Stimulated activated naive CD8-positive, alpha-beta T cell treated with anti-CD3 and anti-CD28 coated beads, Interleukin-15, amount 100 ng/mL, for 72 hours (primary cell): ENCODE measurements at regions not wholly inside any gene's neighbourhood (a gene's known extent, or its start where the extent isn't known, plus 50 kb on each side); places are given as distances from the start of the nearest gene placed in this dataset.

ENCODE experiments used
- ATAC-seq: fragments of 150-1000 bp; cut with Tn5 transposase; 2 replicates; pipeline ENCODE4 v1.10.0; 2021; ENCODE audit warnings: mild to moderate bottlenecking, moderate library complexity
- DNase-seq, 2 donors: peaks; one replicate each; pipeline ENCODE4 v3.0.0; 2021 to 2022
- H3K27ac Mint-ChIP-seq, 2 donors: one replicate each; pipeline ENCODE4 v1.8.0; 2022; ENCODE audit warnings: mild to moderate bottlenecking in 2 of 2, mixed read lengths in 2 of 2, moderate library complexity in 2 of 2
- H3K27me3 Mint-ChIP-seq: one replicate; pipeline ENCODE4 v1.8.0; 2022; ENCODE audit warnings: mixed read lengths
- H3K4me1 Mint-ChIP-seq: one replicate; pipeline ENCODE4 v1.8.0; 2022; ENCODE audit warnings: mild to moderate bottlenecking, mixed read lengths
- H3K4me3 Mint-ChIP-seq, 2 donors: one replicate each; pipeline ENCODE4 v1.8.0; 2022; ENCODE audit warnings: mild to moderate bottlenecking in 2 of 2, mixed read lengths in 2 of 2, moderate library complexity in 1 of 2
- H3K9me3 Mint-ChIP-seq, 2 donors: one replicate each; pipeline ENCODE4 v1.8.0; 2022; ENCODE audit warnings: mixed read lengths in 2 of 2

DNA sequence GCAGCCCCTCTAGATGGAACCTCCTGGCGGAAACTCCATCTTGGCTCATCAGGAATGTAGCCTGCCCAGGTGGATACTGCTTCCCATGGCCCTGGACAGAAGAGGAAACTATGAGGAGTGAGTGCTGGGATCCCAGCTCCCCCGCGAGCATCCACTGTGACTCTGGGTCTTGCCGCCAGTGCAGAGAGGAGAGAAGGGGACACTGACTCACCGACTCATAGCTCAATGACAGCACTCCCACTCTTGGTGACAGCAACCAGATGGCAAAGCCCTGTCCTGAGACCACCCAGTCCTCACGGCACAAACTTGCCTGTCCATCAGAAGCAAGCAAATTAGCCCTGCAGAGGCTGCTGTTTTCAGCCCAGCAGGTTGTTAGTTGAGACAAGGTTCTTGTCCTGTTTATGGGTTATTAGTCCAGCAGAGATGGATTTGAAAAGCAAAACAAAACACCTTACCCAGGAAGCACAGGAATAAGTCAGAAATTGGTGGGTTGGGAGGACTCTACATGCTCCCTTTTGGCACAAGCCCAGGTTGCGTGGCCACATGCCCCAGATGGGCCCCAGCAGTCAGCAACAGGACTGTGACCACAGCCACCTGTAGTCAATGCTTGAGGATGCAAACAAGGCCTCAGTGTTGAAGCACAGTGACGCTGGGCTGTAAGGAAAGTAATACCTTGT lies 111.5 kb upstream of the GLI2 start:
- DNase-seq (no peak), ATAC-seq (no peak)
- Mint-ChIP-seq H3K4me1 (no peaks in the 10 kb centered on the region), H3K27ac (no peak overlapping the region), H3K9me3 (no peaks in the 10 kb centered on the region), H3K4me3 (no peak overlapping the region), H3K27me3 (peaks cover 10% of the 10 kb centered on the region)

GRCh38 chr2:120624738-120625446 lies 110.8 kb upstream of the GLI2 start:
- no peak overlapping the region for H3K4me3 Mint-ChIP-seq
- no peaks in the 10 kb centered on the region for H3K9me3 Mint-ChIP-seq
- ATAC-seq (no peak), DNase-seq (no peak)
- peaks cover 10% of the 10 kb centered on the region for H3K27me3 Mint-ChIP-seq
- no peaks in the 10 kb centered on the region for H3K4me1 Mint-ChIP-seq
- peak overlapping the region in 1 of 2 donors; percentile 32 for H3K27ac Mint-ChIP-seq

DNA sequence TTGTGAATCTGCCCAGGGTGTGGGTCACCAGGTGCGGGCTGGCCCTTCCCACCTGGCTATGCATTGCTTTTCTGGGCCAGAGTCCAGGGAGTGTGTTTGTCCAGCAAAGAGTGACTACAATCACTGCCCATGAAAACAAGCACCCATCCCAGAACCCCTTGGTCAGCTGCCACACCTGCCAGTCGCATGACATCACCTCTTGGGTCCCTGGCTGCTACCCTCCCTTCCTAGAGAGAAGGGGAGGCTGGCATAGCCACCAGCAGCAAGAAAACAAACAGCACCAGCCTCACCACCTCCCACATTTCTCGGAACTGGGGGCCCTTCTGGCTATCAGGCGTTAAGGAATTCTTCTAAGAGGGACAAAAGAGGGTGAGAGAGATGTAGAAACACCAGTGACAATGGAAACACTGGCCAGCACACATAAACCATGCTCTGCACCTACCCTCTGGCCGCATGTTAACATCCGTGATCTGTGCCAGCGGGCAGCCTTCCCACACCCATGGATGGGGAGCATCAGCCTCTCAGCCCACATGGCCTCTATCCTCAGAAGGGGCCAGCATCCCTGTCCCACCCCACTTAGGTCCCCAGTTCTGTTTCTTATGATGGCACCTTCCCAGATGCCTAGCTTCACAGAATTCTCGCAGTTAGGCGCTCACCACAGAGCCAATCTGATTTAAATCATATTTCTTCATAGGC lies 109.7 kb upstream of the GLI2 start:
- no peak for ATAC-seq
- H3K27me3 Mint-ChIP-seq: peaks cover 10% of the 10 kb centered on the region
- no peaks in the 10 kb centered on the region for H3K4me1 Mint-ChIP-seq
- peak overlapping the region in 1 of 2 donors; percentile 22 for H3K27ac Mint-ChIP-seq
- H3K4me3 Mint-ChIP-seq: no peak overlapping the region
- no peaks in the 10 kb centered on the region for H3K9me3 Mint-ChIP-seq
- no peak for DNase-seq

DNA sequence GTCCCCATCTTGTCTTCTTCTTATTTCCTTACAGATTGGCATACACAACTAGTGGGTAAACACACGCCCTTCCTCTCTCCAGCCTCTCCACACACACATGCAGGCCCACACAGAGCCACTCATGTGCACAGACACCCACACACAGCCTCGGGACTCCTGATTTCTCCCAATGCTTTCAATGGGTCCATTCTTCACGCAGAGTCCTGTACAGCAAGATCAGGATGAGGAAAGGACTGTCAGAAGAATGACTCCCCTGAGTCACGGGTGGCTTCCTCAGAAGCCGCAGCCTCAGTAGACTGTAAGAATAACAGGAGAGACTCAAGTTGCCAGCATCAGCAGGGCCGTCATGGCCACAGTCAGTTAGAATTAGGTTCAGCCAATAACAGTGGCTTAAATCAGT lies 109.1 kb upstream of the GLI2 start:
- no peak for DNase-seq
- no peak for ATAC-seq

DNA sequence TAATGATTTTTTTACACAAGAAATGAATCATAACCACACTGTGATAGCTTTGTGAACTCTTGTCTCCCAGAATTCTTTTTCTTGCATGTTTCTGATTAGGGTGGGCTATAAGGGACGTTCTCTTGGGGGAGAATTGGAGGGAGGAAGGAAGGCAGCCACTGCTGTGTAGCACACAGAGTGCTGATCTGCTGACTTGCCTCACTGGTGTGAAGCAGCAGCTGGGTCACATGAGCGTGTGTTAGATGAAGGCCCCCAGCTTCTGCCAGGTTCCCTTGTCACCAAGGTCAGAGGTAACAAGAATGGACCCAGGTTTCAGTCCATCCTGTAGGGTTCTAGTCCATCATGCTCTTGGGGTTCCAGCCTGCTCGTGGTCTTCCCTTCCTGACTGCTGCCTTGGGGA lies 107.4 kb upstream of the GLI2 start:
- DNase-seq (no peak), ATAC-seq (no peak)
- Mint-ChIP-seq H3K9me3 (no peaks in the 10 kb centered on the region), H3K4me3 (no peak overlapping the region), H3K27me3 (peaks cover 10% of the 10 kb centered on the region), H3K27ac (peak overlapping the region in 1 of 2 donors; percentile 9), H3K4me1 (no peaks in the 10 kb centered on the region)

More for the DNA sequence above, 109.1 kb upstream of the GLI2 start:
- peaks cover 10% of the 10 kb centered on the region for H3K27me3 Mint-ChIP-seq
- no peak overlapping the region for H3K4me3 Mint-ChIP-seq
- H3K4me1 Mint-ChIP-seq: no peaks in the 10 kb centered on the region
- no peaks in the 10 kb centered on the region for H3K9me3 Mint-ChIP-seq
- peak overlapping the region in 1 of 2 donors; percentile 22 for H3K27ac Mint-ChIP-seq

DNA sequence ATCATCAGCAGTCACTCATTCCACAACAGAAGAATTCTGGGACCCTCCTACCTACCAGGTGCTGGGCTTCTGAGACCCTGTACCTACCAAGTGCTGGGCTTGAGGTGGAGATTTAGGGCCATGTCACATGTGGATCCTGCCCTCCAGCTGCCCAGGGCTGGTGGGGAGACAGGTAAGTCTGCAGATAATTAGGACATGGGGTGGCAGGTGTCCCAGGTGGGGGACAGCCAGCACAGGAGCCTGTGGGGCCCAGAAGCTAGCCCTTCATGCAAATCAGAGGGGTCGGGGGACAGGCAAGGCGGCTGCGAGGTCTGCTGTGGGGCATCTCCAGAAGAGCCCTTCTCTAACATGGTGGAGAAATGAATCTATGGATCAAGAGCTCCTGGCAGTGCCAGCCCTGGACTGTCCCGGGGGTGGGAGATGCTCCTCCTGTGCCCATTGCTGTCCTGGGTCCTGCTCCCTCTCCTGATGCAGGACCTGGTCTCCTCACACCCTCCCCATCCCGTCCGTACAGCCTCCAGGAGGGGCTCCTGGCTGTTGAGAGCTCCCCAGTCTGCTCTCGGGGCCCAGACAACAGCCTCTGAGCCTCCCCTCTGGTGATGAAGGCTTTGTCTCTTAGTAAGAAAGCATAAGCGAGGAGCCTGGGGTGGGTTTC lies 106.3 kb upstream of the GLI2 start:
- Mint-ChIP-seq H3K27me3 (peaks cover 10% of the 10 kb centered on the region), H3K4me1 (no peaks in the 10 kb centered on the region), H3K27ac (no peak overlapping the region)

GRCh38 chr2:120630031-120630701 lies 105.5 kb upstream of the GLI2 start:
- H3K4me3 Mint-ChIP-seq: no peak overlapping the region
- DNase-seq (no peak), ATAC-seq (no peak)
- H3K9me3 Mint-ChIP-seq: no peaks in the 10 kb centered on the region
- no peaks in the 10 kb centered on the region for H3K4me1 Mint-ChIP-seq
- no peak overlapping the region for H3K27ac Mint-ChIP-seq
- H3K27me3 Mint-ChIP-seq: peaks cover 6% of the 10 kb centered on the region

More for the DNA sequence above, 106.3 kb upstream of the GLI2 start:
- DNase-seq (no peak), ATAC-seq (no peak)
- Mint-ChIP-seq H3K9me3 (no peaks in the 10 kb centered on the region), H3K4me3 (no peak overlapping the region)

DNA sequence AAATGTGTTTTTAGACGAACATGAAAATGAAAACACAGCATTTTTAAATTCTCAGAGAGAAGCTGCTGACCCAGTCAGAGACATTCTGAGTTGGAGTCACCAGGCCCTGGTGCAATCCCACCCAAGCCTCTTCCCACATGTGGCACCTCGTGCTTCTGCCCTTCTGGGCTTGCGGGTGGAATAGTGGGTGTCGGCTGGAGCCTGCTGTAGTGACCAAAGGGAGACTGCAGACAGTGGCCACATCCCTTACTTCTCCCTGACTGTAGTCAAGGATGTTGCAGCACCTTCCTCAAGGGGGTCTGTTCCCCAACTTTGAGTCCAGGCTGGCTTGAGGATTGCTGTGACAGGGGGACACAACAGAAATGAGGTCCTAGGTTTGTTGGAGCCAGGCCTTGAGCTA lies 104.4 kb upstream of the GLI2 start:
- Mint-ChIP-seq H3K27me3 (no peaks in the 10 kb centered on the region), H3K4me1 (no peaks in the 10 kb centered on the region), H3K4me3 (no peak overlapping the region), H3K27ac (no peak overlapping the region), H3K9me3 (no peaks in the 10 kb centered on the region)
- ATAC-seq: no peak
- no peak for DNase-seq

DNA sequence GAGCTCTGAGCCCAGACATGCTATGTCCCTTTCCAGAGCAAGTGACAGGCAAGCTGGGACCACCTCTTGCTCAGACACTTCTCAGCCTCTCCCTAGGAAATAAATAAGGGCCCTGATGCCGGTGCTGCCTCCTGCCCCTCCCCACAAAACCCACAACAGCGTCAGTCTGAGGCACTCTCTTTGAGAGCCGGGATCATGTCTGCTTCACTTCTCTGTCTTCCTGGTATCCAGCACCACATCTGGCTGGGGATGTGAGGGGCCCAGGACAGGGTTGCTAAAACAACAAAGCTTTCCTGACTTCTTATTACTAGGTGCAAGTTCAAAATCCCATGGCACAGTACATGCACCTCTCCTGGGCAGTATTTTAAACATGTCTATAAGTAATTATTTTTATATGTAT lies 103.9 kb upstream of the GLI2 start:
- peak; percentile 5 for ATAC-seq
- Mint-ChIP-seq H3K27me3 (no peaks in the 10 kb centered on the region), H3K27ac (peak overlapping the region in 1 of 2 donors; percentile 13), H3K9me3 (no peaks in the 10 kb centered on the region), H3K4me1 (no peaks in the 10 kb centered on the region), H3K4me3 (no peak overlapping the region)
- DNase-seq: no peak

GRCh38 chr2:120632796-120633646 lies 102.6 kb upstream of the GLI2 start:
- no peak overlapping the region for H3K27ac Mint-ChIP-seq
- no peaks in the 10 kb centered on the region for H3K9me3 Mint-ChIP-seq
- no peak overlapping the region for H3K4me3 Mint-ChIP-seq
- DNase-seq (no peak), ATAC-seq (no peak)
- no peaks in the 10 kb centered on the region for H3K27me3 Mint-ChIP-seq
- no peaks in the 10 kb centered on the region for H3K4me1 Mint-ChIP-seq

GRCh38 chr2:120634533-120634932 lies 101.1 kb upstream of the GLI2 start:
- ATAC-seq: no peak
- no peaks in the 10 kb centered on the region for H3K27me3 Mint-ChIP-seq

DNA sequence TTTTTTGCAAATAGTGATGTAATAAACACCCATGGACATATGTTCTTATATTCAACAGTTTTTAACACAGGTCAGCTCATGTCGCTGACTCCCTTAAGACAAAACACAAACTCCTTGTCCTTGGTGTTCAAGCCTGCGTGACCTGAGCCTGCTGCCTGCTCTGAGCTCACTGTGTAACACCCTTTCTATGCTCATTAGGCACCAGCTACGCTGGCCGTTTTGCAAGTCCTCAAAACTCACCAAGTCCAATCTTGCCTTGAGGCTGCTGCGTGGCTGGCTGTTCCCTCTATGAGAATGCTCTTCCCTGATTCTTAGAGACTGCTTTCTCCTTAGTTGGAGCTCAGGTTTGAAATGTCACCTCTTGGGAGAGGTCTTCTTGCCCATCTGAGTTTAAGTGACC lies 100.5 kb upstream of the GLI2 start:
- Mint-ChIP-seq H3K4me1 (no peaks in the 10 kb centered on the region), H3K4me3 (no peak overlapping the region), H3K9me3 (no peaks in the 10 kb centered on the region), H3K27ac (no peak overlapping the region), H3K27me3 (no peaks in the 10 kb centered on the region)
- DNase-seq (no peak), ATAC-seq (no peak)

More at GRCh38 chr2:120634533-120634932, 101.1 kb upstream of the GLI2 start:
- DNase-seq: no peak
- H3K27ac Mint-ChIP-seq: peak overlapping the region in 1 of 2 donors; percentile 42
- H3K9me3 Mint-ChIP-seq: no peaks in the 10 kb centered on the region
- no peaks in the 10 kb centered on the region for H3K4me1 Mint-ChIP-seq
- H3K4me3 Mint-ChIP-seq: no peak overlapping the region

DNA sequence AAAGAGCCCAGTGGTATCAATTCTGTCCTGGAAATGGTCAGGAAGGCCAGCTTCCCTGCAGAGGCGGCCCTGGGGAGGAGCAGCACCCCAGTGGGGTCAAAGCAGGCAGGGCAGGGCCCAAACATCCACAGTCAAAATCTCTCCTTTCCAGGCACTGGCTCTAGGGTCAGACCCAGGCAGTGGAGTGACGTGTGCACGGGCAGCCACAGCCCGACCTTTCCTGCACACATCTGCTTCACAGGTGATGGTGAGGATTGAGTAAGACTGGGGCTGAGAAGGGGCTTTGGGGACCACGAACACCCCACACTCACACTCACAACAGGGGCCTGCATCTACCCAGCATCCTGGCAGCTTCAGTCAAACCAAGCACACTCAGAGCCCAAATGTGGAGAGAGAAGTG lies 97.8 kb upstream of the GLI2 start:
- DNase-seq (no peak), ATAC-seq (no peak)
- Mint-ChIP-seq H3K27ac (no peak overlapping the region), H3K4me3 (no peak overlapping the region), H3K4me1 (no peaks in the 10 kb centered on the region), H3K27me3 (no peaks in the 10 kb centered on the region), H3K9me3 (no peaks in the 10 kb centered on the region)

DNA sequence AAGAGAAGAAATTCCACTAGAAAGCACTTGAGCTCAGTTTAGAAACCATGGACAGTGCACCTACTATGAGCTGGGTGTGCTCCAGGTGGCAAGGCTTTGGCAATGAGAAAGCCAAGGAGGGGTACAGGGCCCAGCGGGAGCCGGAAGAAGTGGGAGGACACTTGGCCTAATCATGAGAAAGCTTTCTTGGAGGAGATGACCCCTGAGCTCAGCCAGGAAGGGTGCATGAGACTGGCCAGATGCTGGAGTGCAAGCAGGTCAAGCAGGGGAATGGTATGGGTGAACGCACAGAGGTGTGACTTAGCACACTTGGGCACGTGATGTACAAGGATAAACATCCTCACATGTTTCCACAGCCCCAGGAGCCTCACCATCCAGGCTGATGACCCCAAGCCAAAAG lies 97.2 kb upstream of the GLI2 start:
- ATAC-seq: no peak
- H3K27me3 Mint-ChIP-seq: peaks cover 4% of the 10 kb centered on the region

More for the DNA sequence above, 97.2 kb upstream of the GLI2 start:
- DNase-seq: no peak
- Mint-ChIP-seq H3K4me1 (no peaks in the 10 kb centered on the region), H3K9me3 (no peaks in the 10 kb centered on the region), H3K27ac (no peak overlapping the region), H3K4me3 (no peak overlapping the region)
